ENCODE measurements at regions not wholly inside any gene's neighbourhood (a gene's known extent, or its start where the extent isn't known, plus 50 kb on each side); places are given as distances from the start of the nearest gene placed in this dataset.

DNA sequence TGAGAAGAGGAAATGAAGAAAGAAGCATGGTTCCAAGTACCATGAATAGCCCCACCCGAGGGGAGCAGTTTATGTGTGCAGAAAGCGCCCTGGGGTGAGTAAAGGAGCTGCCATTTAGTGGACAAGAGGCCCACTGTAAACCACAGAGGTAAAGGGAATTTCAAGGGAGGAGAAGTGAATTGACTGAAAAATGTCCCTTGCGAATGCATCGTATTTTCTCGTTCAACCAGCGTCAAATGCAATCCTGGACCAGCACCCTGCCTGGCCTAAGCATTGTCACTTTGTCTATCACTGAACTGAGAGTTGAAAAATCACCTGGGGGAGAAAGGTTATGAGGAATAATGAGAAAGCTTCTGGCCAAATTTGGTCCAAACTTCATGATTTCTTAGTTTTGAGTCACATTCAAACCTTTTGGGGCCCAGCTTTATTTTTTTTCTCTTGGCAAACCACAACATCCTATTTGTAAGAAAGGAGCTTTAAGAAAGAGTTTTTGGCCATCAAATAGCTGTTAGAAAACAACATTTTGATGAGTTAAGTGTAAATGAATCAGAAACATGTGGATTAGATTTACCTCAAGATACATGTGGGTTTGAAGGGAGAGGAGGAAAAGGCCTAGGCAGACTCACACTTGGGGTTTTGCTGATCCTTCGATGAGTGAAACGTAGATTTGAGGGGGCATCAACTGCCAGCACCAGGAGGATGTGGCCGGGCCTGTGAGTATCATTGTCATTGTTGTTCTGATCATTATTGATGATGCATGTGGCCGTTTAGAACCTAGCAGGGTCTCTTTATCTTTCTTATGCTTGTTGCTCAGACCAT, 214.0 kb downstream of the CLIC5 start:
- no peak for DNase-seq
- Histone ChIP-seq H3K4me1 (ENCODE audit: low read length) (no peaks in the 10 kb centered on the region), H3K27me3 (ENCODE audit: low read length) (no peaks in the 10 kb centered on the region)

GRCh38 chr6:45800911-45801310, 214.7 kb downstream of the CLIC5 start:
- no peak overlapping the region for H3K27ac ChIP-seq (ENCODE audit: low read length)

More for the DNA sequence above, 214.0 kb downstream of the CLIC5 start:
- no peak overlapping the region for H3K27ac ChIP-seq (ENCODE audit: low read length)
- H3K36me3 ChIP-seq (ENCODE audit: insufficient read depth, low read length), result no peaks in the 10 kb centered on the region
- no peaks in the 10 kb centered on the region for H3K9me3 ChIP-seq (ENCODE audit: low read length)
- H3K9me2 ChIP-seq (replicated peaks; ENCODE audit: insufficient read depth, low read length), result no peaks in the 10 kb centered on the region
- H3K9ac ChIP-seq (ENCODE audit: low read length), result no peak overlapping the region
- H2AFZ ChIP-seq (ENCODE audit: low read length), result no peak overlapping the region
- no peak overlapping the region for H3K4me3 ChIP-seq (ENCODE audit: low read length)
- no peaks in the 10 kb centered on the region for H4K20me1 ChIP-seq (ENCODE audit: insufficient read depth, low read depth, low read length)
- H3K4me2 ChIP-seq (ENCODE audit: low read depth, low read length, poor library complexity, severe bottlenecking), result no peak overlapping the region
- no peaks in the 10 kb centered on the region for H3K79me2 ChIP-seq (ENCODE audit: low read length)

GRCh38 chr6:45795678-45796077, 220.0 kb downstream of the CLIC5 start:
- H3K4me1 ChIP-seq (ENCODE audit: low read length), result no peaks in the 10 kb centered on the region
- no peak overlapping the region for H3K4me2 ChIP-seq (ENCODE audit: low read depth, low read length, poor library complexity, severe bottlenecking)
- DNase-seq, result no peak
- no peaks in the 10 kb centered on the region for H3K9me3 ChIP-seq (ENCODE audit: low read length)
- no peak overlapping the region for H3K27ac ChIP-seq (ENCODE audit: low read length)
- H3K4me3 ChIP-seq (ENCODE audit: low read length), result no peak overlapping the region
- H2AFZ ChIP-seq (ENCODE audit: low read length), result no peak overlapping the region
- no peaks in the 10 kb centered on the region for H4K20me1 ChIP-seq (ENCODE audit: insufficient read depth, low read depth, low read length)
- H3K36me3 ChIP-seq (ENCODE audit: insufficient read depth, low read length), result no peaks in the 10 kb centered on the region
- H3K27me3 ChIP-seq (ENCODE audit: low read length), result no peaks in the 10 kb centered on the region
- H3K9ac ChIP-seq (ENCODE audit: low read length), result no peak overlapping the region
- no peaks in the 10 kb centered on the region for H3K79me2 ChIP-seq (ENCODE audit: low read length)
- no peaks in the 10 kb centered on the region for H3K9me2 ChIP-seq (replicated peaks; ENCODE audit: insufficient read depth, low read length)

More at GRCh38 chr6:45800911-45801310, 214.7 kb downstream of the CLIC5 start:
- Histone ChIP-seq H3K4me3 (ENCODE audit: low read length) (no peak overlapping the region), H3K79me2 (ENCODE audit: low read length) (no peaks in the 10 kb centered on the region), H3K4me1 (ENCODE audit: low read length) (no peaks in the 10 kb centered on the region), H3K9ac (ENCODE audit: low read length) (no peak overlapping the region), H3K9me2 (replicated peaks; ENCODE audit: insufficient read depth, low read length) (no peaks in the 10 kb centered on the region), H3K9me3 (ENCODE audit: low read length) (no peaks in the 10 kb centered on the region), H2AFZ (ENCODE audit: low read length) (no peak overlapping the region), H3K36me3 (ENCODE audit: insufficient read depth, low read length) (no peaks in the 10 kb centered on the region), H4K20me1 (ENCODE audit: insufficient read depth, low read depth, low read length) (no peaks in the 10 kb centered on the region), H3K4me2 (ENCODE audit: low read depth, low read length, poor library complexity, severe bottlenecking) (no peak overlapping the region), H3K27me3 (ENCODE audit: low read length) (no peaks in the 10 kb centered on the region)
- DNase-seq, result no peak

DNA sequence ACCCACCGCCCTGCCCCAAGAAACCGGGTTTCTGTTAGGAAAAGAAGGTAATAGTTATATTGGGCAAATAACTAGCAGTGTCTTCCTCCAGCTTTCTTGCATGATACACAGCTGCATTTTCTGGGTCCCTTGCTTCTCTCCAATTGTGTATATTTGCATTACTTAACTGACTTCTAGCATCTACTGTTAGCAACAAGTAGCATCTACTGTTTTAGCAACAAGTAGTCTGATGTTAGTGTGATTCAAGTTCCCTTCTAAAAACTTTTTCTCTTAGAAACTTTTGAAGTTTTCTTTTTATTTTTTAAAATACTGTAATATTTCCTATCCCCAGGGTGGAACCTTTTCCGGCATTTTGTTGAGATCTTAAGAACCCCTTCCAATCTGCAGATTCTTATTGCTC, 221.2 kb downstream of the CLIC5 start:
- H4K20me1 ChIP-seq (ENCODE audit: insufficient read depth, low read depth, low read length), result no peaks in the 10 kb centered on the region
- no peak for DNase-seq
- no peak overlapping the region for H3K27ac ChIP-seq (ENCODE audit: low read length)
- no peak overlapping the region for H2AFZ ChIP-seq (ENCODE audit: low read length)
- no peaks in the 10 kb centered on the region for H3K9me2 ChIP-seq (replicated peaks; ENCODE audit: insufficient read depth, low read length)
- H3K4me3 ChIP-seq (ENCODE audit: low read length), result no peak overlapping the region
- H3K79me2 ChIP-seq (ENCODE audit: low read length), result no peaks in the 10 kb centered on the region
- H3K4me2 ChIP-seq (ENCODE audit: low read depth, low read length, poor library complexity, severe bottlenecking), result no peak overlapping the region
- H3K4me1 ChIP-seq (ENCODE audit: low read length), result no peaks in the 10 kb centered on the region
- no peak overlapping the region for H3K9ac ChIP-seq (ENCODE audit: low read length)
- no peaks in the 10 kb centered on the region for H3K36me3 ChIP-seq (ENCODE audit: insufficient read depth, low read length)
- H3K9me3 ChIP-seq (ENCODE audit: low read length), result no peaks in the 10 kb centered on the region
- H3K27me3 ChIP-seq (ENCODE audit: low read length), result no peaks in the 10 kb centered on the region

GRCh38 chr6:45791211-45792168, 224.2 kb downstream of the CLIC5 start:
- Histone ChIP-seq H3K9me2 (replicated peaks; ENCODE audit: insufficient read depth, low read length) (no peaks in the 10 kb centered on the region), H3K9me3 (ENCODE audit: low read length) (no peaks in the 10 kb centered on the region), H3K4me3 (ENCODE audit: low read length) (no peak overlapping the region), H3K36me3 (ENCODE audit: insufficient read depth, low read length) (no peaks in the 10 kb centered on the region), H3K9ac (ENCODE audit: low read length) (no peak overlapping the region), H3K27me3 (ENCODE audit: low read length) (no peaks in the 10 kb centered on the region), H3K27ac (ENCODE audit: low read length) (no peak overlapping the region), H2AFZ (ENCODE audit: low read length) (no peak overlapping the region), H4K20me1 (ENCODE audit: insufficient read depth, low read depth, low read length) (no peaks in the 10 kb centered on the region), H3K4me2 (ENCODE audit: low read depth, low read length, poor library complexity, severe bottlenecking) (no peak overlapping the region), H3K4me1 (ENCODE audit: low read length) (no peaks in the 10 kb centered on the region), H3K79me2 (ENCODE audit: low read length) (no peaks in the 10 kb centered on the region)
- DNase-seq, result no peak

DNA sequence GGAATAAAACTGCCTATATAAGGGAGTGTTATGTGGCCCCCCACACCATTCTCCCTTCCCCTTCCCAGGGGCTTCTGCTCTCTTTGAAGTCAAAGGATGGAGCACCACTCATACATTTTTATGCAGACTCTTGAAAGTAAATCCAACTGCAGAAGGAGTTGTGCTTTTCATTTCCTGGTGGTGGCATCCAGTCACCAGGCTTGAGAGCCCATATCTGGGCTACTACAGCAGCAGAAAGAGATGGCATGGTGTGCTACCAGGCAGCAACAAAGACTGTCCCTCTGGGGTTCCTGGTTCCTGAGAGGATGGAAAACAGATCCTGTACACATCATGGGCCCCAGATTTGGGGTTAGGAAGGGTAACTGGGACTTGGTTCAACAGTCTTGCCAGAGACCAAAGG, 226.4 kb downstream of the CLIC5 start:
- H4K20me1 ChIP-seq (ENCODE audit: insufficient read depth, low read depth, low read length), result no peaks in the 10 kb centered on the region
- no peaks in the 10 kb centered on the region for H3K9me2 ChIP-seq (replicated peaks; ENCODE audit: insufficient read depth, low read length)
- no peak overlapping the region for H3K9ac ChIP-seq (ENCODE audit: low read length)
- no peaks in the 10 kb centered on the region for H3K79me2 ChIP-seq (ENCODE audit: low read length)
- H3K9me3 ChIP-seq (ENCODE audit: low read length), result no peaks in the 10 kb centered on the region
- no peak overlapping the region for H2AFZ ChIP-seq (ENCODE audit: low read length)
- no peaks in the 10 kb centered on the region for H3K4me1 ChIP-seq (ENCODE audit: low read length)
- no peak for DNase-seq
- H3K36me3 ChIP-seq (ENCODE audit: insufficient read depth, low read length), result no peaks in the 10 kb centered on the region
- H3K27me3 ChIP-seq (ENCODE audit: low read length), result no peaks in the 10 kb centered on the region
- H3K4me3 ChIP-seq (ENCODE audit: low read length), result no peak overlapping the region
- H3K4me2 ChIP-seq (ENCODE audit: low read depth, low read length, poor library complexity, severe bottlenecking), result no peak overlapping the region
- H3K27ac ChIP-seq (ENCODE audit: low read length), result no peak overlapping the region

GRCh38 chr6:45787384-45787783, 228.3 kb downstream of the CLIC5 start:
- Histone ChIP-seq H3K4me2 (ENCODE audit: low read depth, low read length, poor library complexity, severe bottlenecking) (no peak overlapping the region), H3K9ac (ENCODE audit: low read length) (no peak overlapping the region), H3K9me2 (replicated peaks; ENCODE audit: insufficient read depth, low read length) (no peaks in the 10 kb centered on the region), H2AFZ (ENCODE audit: low read length) (no peak overlapping the region), H3K27me3 (ENCODE audit: low read length) (no peaks in the 10 kb centered on the region), H3K4me3 (ENCODE audit: low read length) (no peak overlapping the region), H3K36me3 (ENCODE audit: insufficient read depth, low read length) (no peaks in the 10 kb centered on the region), H3K79me2 (ENCODE audit: low read length) (no peaks in the 10 kb centered on the region), H3K4me1 (ENCODE audit: low read length) (no peaks in the 10 kb centered on the region), H4K20me1 (ENCODE audit: insufficient read depth, low read depth, low read length) (no peaks in the 10 kb centered on the region), H3K9me3 (ENCODE audit: low read length) (no peaks in the 10 kb centered on the region), H3K27ac (ENCODE audit: low read length) (no peak overlapping the region)
- no peak for DNase-seq

DNA sequence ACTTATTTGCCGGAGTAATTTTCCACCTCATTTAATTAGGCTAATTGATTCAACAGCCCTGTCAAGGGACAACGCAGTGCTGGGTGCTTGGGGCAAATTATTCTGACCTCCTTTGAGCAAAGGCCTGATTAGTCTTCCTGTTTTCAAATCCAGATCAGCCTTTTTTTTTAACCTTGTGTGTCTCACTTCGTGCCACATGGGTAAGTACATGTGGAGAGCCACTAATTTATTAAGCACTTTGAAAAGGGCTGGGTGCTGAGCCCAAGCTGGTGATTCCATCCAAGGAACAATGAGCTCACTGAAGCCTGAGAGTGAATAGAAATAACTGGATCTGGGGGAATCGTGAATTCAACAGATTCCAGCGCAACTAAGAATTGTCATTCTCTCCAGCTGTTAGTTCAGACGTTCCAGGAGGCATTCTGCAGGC, 229.3 kb downstream of the CLIC5 start:
- no peak for DNase-seq
- no peaks in the 10 kb centered on the region for H3K4me1 ChIP-seq (ENCODE audit: low read length)
- H3K4me3 ChIP-seq (ENCODE audit: low read length), result no peak overlapping the region
- H3K27ac ChIP-seq (ENCODE audit: low read length), result no peak overlapping the region
- H3K36me3 ChIP-seq (ENCODE audit: insufficient read depth, low read length), result no peaks in the 10 kb centered on the region
- no peak overlapping the region for H3K9ac ChIP-seq (ENCODE audit: low read length)
- no peak overlapping the region for H2AFZ ChIP-seq (ENCODE audit: low read length)
- no peaks in the 10 kb centered on the region for H3K27me3 ChIP-seq (ENCODE audit: low read length)
- no peaks in the 10 kb centered on the region for H3K9me3 ChIP-seq (ENCODE audit: low read length)
- H4K20me1 ChIP-seq (ENCODE audit: insufficient read depth, low read depth, low read length), result no peaks in the 10 kb centered on the region
- H3K4me2 ChIP-seq (ENCODE audit: low read depth, low read length, poor library complexity, severe bottlenecking), result no peak overlapping the region
- no peaks in the 10 kb centered on the region for H3K79me2 ChIP-seq (ENCODE audit: low read length)
- H3K9me2 ChIP-seq (replicated peaks; ENCODE audit: insufficient read depth, low read length), result no peaks in the 10 kb centered on the region

All from Karpas-422 (cell line).